ENCODE measurements at regions not wholly inside any gene's neighbourhood (a gene's known extent, or its start where the extent isn't known, plus 50 kb on each side); places are given as distances from the start of the nearest gene placed in this dataset.
A peak's percentile ranks its signal among the peaks of the same experiment; 100 is the strongest.

DNA sequence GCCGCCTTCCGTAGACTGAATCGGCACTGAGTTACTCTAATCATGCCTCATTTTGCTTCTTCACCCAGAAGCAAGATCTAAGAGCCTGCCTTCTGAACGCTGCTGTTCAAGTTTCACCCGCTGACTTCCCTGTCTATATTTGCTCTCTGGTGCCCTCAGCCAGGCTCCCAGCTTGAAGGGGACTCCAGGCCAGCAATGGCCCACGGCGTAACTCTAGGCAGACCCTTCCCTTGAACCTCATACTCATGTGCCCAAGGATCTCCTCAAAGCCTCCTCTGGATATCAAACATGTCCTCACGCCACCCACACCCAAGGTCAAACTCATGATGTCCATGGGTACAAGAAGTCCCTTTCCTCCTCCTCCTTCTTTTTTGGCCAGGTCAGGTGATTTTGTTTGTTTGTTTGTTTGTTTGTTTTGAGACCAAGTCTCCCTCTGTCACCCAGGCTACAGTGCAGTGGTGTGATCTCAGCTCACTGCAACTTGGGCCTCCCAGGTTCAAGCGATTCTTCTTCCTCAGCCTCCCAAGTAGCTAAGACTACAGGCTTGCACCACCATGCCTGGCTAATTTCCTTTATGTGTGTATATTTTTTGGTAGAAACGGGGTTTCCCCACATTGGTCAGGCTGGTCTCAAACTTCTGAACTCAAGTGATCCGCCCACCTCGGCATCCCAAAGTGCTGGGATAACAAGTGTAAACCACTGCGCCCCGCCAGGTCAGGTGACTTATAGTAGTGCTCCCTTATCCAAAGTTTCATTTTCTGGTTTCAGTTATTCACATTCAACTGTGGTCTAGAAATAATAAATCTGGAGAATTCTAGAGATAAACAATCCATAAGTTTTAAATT lies 239.0 kb downstream of the SYK start:
- DNase-seq (ENCODE audit: low read depth, low spot score) = no peak

DNA sequence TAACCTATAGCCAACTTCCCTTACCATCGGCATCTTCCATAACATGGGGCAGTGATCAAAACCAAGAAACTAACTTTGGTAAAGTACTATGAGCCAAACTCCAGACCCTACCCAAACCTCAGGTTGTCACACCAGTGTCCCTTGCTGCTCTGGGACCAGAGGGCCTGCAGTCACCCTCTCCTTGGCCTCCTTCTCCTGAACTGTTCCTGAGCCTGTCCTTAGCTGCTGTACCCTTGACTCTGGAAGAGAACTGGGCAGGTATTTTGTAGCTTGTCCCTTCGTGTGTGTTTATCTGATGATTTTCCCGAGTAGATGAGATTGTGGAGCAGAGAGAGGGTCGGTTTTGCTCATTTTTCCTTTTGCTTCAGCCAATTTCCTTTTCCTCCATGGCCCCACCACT lies 240.4 kb downstream of the SYK start:
- no peak for DNase-seq (ENCODE audit: low read depth, low spot score)

DNA sequence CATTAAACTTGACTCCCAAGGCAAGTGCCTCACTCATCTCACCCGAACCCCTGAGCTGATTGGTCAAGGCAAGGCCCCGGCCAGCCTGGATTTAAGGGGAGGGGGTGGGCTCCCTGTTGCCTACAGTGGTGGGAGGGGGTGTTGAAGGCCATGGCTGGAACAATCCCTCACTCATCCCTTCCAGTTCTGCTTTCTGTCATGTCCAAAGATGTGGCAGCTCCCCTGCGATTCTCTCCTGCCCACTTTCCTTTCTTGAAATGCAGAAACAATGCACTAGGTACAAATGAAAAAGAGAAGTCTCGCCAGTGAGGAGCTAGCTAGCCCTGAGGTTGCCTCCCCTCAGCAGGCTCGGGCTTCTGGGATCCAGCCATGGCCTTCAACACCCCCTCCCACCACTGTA lies 240.9 kb downstream of the SYK start:
- no peak for DNase-seq (ENCODE audit: low read depth, low spot score)

DNA sequence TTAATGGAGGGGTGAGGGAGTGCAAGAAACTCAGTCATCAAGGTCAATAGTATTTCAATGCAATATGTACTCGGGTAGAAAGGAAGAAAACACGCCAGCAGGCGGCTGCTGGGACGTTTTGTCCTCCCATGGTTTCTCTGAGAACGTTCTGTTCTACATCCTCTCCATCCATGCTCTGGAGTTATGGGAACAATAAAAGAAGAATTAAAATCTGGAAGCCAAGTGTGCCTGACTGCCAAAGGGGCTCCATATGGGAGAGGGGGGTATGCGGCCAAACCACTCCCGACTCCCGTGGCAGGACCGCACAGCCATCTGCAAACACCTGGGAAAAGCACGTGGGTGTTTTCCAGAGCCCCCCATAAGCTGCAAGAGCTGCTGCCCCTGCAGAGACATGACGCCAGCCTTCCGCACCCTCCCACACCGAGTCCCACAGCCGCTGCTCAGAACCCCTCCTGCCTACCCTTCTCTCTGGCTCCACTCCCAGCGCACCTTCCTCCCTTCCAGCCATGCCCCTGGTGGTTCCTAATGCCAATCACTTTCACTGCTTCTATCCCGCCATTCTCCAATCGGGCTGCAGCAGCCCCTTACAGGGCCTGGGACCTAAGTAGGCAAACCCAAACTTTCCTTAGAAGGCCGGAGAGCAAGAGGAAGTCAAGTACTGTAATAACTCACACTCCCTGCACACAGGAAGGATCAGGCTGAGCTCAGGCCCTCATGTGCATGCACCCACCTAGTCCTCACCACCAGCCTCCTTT lies 241.6 kb downstream of the SYK start:
- DNase-seq (ENCODE audit: low read depth, low spot score) = no peak

DNA sequence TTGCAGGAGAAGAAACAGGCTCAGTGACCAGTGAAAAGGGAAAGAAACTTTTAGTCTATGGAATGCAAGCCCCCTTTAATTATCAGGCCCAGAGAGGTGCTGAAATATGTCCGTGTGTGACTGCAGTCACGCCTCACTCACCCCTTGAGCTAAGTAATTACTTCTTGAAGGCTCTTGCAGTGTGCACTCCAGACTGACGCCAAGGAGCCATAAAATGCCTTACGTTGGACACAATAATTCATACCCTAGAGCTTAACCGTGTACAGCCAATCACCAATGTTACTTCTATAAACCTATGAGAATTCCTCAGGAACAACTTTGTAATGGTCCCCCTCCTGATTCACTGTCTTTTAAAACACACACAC lies 242.2 kb downstream of the SYK start:
- no peak for DNase-seq (ENCODE audit: low read depth, low spot score)

DNA sequence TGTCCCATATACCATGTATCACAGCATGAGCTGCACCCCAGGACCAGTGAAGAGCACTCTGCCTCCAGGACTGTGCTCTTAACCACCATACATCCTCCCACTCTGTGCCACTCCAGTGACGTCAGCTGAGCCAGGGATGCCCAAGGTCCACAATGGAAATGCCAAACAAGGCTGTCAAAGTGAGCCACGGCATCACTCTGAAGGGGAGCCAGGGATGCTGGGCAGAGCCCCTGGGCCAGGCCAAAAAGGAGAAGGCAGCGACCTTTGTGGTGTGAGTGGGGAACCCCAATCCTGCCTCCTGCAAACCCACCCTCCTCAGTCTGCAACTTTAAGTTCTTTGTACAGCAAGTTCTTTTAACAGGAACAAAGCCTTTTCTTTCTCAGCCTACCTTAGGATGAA lies 242.7 kb downstream of the SYK start:
- DNase-seq (ENCODE audit: low read depth, low spot score) = no peak

DNA sequence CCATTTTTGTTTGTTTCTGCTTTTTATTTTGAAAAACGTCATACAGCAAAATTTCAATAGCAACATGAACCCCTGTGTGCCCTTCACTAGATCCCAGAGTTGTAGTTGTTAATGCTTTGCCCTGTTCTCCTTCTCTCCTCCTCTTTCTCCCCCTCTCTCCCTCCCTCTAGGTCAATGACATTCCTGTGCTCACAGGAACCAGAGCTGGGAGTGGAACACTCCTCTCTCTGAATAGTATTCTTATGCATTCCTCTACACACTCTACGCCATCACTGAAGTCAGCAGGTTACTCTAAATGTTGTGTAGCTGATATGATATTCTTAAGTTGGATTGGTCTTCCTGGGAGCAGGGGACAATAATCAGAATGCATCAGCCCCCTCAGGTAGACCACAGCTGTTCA lies 243.4 kb downstream of the SYK start:
- DNase-seq (ENCODE audit: low read depth, low spot score) = no peak

DNA sequence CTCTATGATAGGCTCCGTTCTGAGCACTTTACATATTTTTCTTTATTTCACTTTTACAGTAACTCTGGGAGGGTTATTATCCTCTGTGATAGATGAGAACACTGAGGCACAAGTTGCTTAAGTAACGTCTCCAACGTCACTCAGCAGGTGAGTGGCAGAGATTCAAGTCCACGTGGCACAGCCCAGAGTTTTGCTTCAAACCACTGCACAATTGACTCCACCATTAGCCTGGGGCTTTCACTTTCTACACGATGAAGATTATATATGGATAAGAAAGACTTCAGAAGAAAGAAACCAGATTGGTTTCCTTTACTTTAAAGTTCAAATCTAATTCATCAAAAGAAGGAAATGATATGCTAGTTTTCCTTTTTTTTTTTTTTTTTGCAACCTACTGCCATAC lies 245.9 kb downstream of the SYK start:
- DNase-seq (ENCODE audit: low read depth, low spot score) = no peak

DNA sequence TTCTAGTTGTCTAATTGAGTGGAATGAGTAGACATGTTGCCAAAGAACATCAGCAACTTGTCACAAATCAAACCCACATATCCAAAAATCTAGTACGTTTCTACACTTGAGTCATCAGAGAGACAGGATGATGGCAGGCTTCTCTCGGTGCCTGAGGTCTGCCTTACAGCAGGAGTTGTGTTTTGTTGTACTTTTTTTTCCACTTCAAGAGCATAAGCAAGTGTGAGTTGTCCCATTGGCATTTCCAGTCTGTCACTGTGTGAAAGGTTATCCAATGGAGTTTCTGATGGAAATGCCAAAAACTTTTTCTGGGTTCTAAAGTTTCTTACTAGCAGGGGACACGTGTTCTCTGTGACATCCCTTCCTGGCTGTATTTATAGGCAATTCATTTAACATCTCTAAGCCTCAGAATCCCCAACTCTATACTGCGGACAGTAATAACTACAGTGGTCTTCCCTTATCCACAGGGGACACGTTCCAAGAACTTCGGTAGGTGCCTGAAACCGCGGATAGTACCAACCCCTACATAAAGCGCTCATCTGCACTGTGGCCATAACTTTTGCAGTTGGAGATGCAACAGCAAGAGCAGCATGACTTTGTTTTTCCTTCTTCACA lies 246.5 kb downstream of the SYK start:
- DNase-seq (ENCODE audit: low read depth, low spot score) = peak; percentile 68

DNA sequence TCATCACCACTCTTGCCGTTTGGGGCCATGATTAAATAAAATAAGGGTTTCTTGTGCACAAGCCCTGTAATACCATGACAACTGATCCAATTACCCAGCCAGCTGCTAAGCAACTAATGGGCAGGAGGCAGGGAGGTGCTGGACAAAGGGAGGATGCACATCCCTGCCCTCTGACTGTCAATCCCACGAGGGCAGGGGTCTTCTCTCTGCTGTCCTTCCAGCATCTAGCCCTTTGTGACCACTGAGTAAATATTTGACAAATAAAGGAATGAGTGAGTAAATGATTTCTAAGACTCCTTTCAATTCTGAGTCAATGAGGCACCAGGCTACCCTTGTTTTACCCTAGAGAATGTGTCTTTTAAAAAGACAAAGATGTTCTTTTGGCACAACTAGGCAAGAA lies 247.1 kb downstream of the SYK start:
- DNase-seq (ENCODE audit: low read depth, low spot score) = no peak

DNA sequence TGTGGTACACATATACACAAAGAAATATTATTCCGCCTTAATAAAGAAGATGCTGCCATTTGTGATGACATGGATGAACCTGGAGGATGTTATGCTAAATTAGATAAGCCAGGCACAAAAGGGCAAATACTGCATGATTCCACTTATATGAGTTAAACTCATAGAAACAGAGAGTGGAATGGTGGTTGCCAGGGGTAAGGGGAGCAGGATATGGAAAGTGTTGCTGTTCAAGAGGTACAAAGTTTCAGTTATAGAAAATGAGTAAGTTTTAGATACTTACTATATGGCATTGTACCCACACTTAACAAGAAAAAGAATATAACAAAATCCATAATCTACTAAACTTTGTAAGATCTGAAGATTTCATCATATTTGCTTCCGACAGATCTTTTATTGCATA lies 252.2 kb downstream of the SYK start:
- no peak for DNase-seq (ENCODE audit: low read depth, low spot score)

DNA sequence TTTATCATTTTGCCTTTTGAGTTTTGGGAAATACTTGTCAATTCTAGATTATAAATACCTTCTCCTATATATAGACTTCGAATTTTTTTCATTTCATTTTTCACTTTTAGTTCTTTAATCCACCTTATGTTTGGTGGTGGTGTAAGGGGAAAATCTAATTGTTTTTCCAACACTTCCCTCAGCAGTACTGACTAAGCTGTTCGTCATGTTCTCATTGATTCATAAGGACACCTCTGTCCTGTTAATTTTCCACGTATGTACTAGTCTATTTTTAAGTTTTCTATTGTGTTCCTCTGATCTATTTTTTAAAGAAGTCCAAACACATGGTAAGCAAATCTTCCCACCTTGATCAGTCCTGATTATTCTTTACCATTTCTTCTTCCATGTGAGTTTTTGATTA lies 254.2 kb downstream of the SYK start:
- no peak for DNase-seq (ENCODE audit: low read depth, low spot score)

DNA sequence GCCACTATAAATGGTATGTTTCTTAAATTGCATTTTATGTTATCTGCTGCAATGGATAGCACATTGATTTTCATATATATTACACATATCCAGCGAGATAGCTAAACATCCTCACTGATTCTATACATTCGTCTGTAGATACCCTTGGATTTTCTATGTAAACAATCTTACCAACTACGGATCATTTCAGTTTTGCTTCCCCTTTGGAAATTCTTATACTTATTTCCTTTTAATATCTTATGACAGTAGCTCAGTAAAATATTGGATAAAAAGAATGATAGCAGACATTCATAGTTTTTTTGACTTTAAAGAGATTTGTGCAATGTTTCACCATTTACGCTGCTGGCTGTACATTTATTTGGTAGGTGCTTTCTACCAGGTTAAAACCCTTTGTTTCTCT lies 254.9 kb downstream of the SYK start:
- no peak for DNase-seq (ENCODE audit: low read depth, low spot score)

DNA sequence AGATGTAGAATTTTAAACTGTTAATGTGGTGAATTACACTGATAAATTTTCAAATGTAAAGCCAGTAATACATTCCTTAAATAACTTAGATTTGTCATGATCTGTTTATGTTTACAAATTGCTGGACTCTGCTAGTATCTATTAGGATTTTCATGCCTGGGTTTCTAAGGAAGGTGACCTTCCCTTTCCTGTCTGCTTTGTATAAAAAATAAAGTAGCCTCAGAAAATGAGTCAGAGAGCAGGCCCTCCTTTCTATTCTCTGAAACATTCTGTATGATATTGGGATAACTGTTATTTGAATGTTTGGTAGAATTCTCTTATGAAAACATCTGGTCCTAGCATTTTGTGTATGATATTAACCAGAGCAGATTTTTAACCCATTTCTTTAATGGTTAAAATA lies 255.3 kb downstream of the SYK start:
- peak; percentile 75 for DNase-seq (ENCODE audit: low read depth, low spot score)

DNA sequence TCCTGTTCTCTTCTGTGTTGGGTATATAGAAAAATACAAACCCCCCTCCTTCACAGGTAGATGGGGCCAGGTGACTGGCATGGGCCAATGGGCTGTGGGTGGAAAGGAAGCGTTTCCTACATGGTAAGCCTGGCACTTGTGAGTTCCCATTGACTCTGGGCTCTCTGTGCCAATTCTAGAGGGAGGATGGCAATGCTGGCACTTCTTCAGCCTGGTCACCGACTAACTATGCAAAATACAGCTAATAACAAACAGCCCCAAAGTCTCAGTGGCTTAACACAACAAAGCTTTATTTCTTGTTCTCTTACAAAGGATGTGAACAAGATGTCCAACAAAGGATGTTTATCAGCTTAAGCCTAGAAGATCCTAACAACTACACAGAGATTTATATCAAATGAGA lies 258.1 kb downstream of the SYK start:
- no peak for DNase-seq (ENCODE audit: low read depth, low spot score)

DNA sequence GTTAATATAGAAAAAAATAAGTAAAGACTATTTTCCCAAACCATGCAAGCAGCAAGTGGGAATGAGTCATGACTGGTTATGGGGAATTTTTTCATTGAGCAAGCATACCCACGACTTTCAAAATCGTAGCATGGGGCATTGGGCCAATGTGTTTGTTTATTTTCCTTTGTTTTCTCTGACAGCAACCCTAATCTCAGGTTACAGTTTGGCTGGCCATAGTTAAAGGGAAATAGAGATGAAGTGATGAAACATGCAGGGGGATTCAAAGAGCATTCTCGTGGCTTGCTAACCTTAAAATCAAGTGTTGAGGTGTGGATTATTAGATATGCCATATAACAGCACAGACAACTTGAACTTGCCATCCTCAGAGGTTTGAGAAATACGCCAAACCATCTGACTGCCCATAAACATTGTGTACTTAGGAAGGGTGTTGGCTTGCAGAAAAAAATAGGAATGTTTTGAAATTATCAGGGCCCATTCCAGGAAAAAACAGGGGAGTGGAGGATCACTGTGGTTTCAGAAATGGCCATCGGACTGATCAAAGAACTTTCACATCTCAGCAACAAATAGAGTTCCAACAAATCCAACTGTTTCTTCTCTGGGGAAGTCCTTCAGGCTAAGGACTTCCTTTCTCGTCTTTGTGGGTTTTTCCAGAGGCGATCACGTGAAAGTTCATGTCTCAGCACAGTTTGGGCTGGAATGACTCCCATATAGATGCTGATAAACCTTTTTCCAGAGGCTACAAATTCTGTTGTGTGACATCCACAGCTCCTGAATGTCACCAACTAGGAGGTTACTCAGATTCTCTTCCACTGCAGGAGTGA lies 259.1 kb downstream of the SYK start:
- peak; percentile 91 for DNase-seq (ENCODE audit: low read depth, low spot score)

DNA sequence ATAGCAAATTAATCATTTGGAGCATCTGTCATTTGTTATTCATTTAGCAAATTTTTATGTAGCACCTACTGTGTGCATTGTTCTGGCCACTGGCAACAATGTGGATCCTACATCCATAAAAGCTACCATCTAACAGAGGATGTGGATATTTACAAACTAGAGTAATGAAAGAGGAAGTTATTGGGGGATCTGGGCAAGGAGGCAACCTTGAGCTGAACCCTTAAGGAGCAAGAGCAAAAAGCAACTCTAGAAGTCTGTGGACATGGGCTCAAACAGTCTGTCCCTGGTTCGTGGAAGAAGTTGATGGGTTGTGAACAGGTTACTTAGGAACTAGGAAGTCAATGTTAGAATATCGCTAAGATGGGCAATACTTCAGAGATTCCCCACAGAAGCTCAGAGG lies 259.9 kb downstream of the SYK start:
- DNase-seq (ENCODE audit: low read depth, low spot score) = no peak

DNA sequence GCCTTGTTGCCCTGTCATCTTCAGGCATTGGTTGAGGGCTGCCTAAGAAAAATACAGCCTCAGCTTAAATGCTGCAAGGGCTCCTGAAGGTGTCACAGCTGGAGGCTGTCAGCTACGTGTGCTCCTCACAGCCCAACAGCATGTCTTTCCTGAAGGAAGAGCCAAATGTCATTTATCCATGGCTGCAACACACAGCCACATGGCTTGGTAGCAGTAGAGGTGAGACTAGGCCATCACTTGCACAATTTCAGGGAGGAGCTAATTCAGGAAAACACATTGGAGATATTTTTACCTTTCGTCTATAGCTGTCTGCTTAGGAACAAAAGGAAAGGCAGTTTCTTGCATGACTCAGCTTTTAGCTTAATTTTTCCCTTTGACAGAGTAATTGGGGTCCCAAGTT lies 260.7 kb downstream of the SYK start:
- DNase-seq (ENCODE audit: low read depth, low spot score) = no peak

DNA sequence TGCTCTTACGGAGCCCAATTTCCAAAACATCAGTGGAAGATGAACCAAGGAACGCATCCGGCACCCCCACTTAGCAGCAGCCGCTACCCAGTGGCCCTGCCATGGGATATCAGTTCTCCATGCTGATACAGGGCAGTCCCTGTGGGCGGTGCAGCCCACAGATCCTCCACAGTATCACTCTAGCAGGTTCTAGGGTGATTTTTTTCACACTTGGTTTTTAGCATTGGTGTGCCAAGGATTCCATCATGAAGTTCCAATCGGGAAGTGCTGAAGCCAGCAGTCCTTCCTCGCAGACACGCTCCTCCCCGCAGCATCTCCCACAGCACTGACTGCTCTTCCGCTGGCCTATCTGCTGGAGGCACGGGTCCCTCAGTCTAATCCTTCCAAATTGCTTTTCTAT lies 261.9 kb downstream of the SYK start:
- DNase-seq (ENCODE audit: low read depth, low spot score) = no peak

DNA sequence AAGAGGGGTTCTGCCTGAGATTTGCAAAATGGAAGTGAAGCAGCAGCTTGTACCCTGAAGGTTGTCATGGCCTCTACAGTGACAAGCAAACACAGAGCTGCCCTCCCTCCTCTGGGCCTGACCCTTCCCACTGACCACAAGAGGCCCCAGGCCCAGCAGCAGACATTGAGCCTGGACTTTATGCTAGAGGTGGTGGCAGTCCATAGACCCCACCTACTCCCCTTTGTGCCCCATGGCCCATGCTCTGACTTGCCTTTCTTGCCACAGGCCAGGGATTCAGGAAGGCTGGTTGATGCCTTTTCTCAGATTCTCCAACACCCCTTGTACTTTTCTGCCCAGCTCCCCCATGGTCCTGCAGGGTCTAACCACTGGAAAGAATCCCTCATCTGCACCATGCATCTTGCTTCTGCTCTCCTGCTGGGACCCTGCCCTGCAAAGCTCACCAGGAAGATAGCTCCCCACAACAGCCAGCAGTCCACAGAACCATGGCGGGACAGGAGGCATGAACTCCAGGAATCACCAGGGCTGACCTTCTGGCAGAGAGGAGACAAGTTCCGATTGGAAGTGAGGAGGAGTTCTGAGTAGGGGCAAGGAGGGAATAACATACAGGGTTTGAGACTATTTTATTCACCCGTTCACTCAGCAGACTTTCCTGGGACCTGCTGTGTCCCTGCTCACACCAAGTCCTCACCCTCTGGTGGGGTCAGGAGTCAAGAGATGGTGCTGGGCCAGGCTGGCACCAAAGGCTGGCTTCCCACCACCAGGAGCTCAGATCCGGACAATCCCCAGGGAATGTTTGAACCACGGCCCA lies 263.8 kb downstream of the SYK start:
- no peak for DNase-seq (ENCODE audit: low read depth, low spot score)

DNA sequence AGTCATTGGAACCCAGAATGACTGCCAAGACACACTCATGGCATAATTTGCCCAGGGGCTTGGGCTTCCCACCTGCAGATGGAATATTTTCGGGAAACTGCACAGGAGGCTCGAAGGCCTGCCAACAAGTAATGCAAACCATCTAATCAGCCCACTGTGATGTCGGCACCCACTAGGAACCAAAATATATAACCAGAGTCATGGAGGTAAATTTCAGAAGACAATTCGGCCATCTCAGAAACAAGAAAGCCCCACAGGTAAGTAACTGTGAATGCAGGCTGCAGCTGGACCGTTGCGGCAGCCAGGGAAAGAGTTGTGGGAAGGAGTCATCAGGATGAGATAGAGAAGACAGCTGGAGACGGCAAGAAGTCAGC lies 264.4 kb downstream of the SYK start:
- no peak for DNase-seq (ENCODE audit: low read depth, low spot score)

All from pulmonary artery endothelial cell (primary cell).